ENCODE measurements at regions not wholly inside any gene's neighbourhood (a gene's known extent, or its start where the extent isn't known, plus 50 kb on each side); places are given as distances from the start of the nearest gene placed in this dataset.
"Not testable (repeated sequence)": the region's sequence is repeated elsewhere in the genome, so short reads cannot be mapped to it uniquely, and the experiment has no call there.

GRCh38 chr4:111961026-111961425, 184.2 kb upstream of the FAM241A start:
- TF ChIP-seq, protein P1, sequence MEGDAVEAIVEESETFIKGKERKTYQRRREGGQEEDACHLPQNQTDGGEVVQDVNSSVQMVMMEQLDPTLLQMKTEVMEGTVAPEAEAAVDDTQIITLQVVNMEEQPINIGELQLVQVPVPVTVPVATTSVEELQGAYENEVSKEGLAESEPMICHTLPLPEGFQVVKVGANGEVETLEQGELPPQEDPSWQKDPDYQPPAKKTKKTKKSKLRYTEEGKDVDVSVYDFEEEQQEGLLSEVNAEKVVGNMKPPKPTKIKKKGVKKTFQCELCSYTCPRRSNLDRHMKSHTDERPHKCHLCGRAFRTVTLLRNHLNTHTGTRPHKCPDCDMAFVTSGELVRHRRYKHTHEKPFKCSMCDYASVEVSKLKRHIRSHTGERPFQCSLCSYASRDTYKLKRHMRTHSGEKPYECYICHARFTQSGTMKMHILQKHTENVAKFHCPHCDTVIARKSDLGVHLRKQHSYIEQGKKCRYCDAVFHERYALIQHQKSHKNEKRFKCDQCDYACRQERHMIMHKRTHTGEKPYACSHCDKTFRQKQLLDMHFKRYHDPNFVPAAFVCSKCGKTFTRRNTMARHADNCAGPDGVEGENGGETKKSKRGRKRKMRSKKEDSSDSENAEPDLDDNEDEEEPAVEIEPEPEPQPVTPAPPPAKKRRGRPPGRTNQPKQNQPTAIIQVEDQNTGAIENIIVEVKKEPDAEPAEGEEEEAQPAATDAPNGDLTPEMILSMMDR (IDR thresholded peaks at IDR 0.05) = not testable (repeated sequence)
- TF ChIP-seq TP53 (CRISPR knock-in tag; IDR thresholded peaks at IDR 0.05); POLR2A (IDR thresholded peaks at IDR 0.05; ENCODE audit: low read length); CEBPB (IDR thresholded peaks at IDR 0.05); EHMT2 (IDR thresholded peaks at IDR 0.05; ENCODE audit: low read depth); REST (IDR thresholded peaks at IDR 0.05); RAD21 (conservative IDR thresholded peaks at IDR 0.05 in 1 of 2, IDR thresholded peaks at IDR 0.05 in 1 of 2); RCOR1 (IDR thresholded peaks at IDR 0.05; ENCODE audit: low read depth, low read length): not testable (repeated sequence)
- TF ChIP-seq, protein P2, sequence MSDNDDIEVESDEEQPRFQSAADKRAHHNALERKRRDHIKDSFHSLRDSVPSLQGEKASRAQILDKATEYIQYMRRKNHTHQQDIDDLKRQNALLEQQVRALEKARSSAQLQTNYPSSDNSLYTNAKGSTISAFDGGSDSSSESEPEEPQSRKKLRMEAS (IDR thresholded peaks at IDR 0.05) = not testable (repeated sequence)
